Activated gamma-delta T cell treated with Interleukin-2 at 50 U/mL for 16 hours (primary cell): ENCODE measurements at regions not wholly inside any gene's neighbourhood (a gene's known extent, or its start where the extent isn't known, plus 50 kb on each side); places are given as distances from the start of the nearest gene placed in this dataset.
"Not testable (repeated sequence)": the region's sequence is repeated elsewhere in the genome, so short reads cannot be mapped to it uniquely, and the experiment has no call there.

Experiments
- DNase-seq: peaks from one replicate; pipeline ENCODE4 v3.0.0-alpha.2; 2020

DNA sequence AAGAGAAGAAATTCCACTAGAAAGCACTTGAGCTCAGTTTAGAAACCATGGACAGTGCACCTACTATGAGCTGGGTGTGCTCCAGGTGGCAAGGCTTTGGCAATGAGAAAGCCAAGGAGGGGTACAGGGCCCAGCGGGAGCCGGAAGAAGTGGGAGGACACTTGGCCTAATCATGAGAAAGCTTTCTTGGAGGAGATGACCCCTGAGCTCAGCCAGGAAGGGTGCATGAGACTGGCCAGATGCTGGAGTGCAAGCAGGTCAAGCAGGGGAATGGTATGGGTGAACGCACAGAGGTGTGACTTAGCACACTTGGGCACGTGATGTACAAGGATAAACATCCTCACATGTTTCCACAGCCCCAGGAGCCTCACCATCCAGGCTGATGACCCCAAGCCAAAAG lies 97.2 kb upstream of the GLI2 start:
- DNase-seq: no peak

DNA sequence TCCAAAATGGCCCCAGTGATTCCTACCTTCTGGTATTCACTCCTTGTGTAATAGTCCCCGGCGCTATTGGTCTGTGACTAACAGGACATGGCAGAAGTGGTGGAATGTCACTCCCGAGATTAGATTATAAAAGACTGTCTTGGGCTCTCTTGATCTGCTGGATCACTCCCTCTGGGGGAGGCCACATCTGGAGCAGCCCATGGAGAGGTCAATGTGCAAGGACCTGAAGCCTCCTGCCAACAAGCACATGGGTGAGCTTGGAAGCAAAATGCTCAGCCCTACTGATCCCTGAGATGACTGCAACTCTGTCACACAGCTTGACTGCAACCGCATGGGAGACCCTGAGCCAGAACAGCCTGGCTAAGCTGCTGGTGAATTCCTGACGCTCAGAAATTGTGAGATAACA lies 94.3 kb upstream of the GLI2 start:
- no peak for DNase-seq

DNA sequence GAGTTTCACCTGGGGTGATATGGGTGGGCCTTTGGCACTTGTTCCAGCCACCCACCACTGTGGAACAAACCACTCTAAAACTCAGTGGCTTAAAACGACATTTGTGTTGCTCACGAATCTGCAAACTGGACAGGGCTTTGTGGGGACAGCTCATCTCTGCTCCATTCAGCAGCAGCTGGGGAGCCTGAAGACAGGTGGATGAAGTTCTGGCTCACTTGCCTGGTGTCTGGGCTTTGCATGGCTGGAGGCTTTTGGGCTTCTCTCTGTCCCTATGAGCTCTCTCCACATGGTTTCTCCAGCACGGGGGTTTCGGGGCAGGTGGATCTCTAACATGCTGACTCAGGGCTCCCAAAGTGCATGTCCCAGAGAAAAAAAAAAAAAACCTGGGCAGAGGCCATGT lies 93.0 kb upstream of the GLI2 start:
- no peak for DNase-seq

- DNase-seq: no peak
Measured at GRCh38 chr2:120646994-120647393, 88.7 kb upstream of the GLI2 start.

DNA sequence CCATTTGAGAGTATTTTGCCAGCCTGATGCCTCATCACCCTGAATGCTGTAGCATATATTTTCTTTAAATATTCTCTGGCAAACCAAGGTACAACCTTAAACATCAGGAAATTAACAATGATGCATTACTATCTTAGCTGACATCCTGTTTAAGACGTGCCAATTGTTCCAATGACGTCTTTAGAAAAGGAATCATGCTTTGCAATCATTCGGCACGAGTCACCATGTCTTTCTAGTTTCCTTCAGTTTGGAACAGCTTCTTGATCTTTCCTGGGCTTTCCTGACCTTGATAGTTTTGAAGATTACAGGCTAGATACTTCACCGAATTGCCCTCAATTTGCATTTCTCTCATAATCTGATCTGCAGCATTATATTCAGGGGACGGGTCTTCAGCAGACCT lies 88.2 kb upstream of the GLI2 start:
- DNase-seq: no peak

- not testable (repeated sequence) for DNase-seq
Measured at GRCh38 chr2:120649381-120649780, 86.3 kb upstream of the GLI2 start.

DNA sequence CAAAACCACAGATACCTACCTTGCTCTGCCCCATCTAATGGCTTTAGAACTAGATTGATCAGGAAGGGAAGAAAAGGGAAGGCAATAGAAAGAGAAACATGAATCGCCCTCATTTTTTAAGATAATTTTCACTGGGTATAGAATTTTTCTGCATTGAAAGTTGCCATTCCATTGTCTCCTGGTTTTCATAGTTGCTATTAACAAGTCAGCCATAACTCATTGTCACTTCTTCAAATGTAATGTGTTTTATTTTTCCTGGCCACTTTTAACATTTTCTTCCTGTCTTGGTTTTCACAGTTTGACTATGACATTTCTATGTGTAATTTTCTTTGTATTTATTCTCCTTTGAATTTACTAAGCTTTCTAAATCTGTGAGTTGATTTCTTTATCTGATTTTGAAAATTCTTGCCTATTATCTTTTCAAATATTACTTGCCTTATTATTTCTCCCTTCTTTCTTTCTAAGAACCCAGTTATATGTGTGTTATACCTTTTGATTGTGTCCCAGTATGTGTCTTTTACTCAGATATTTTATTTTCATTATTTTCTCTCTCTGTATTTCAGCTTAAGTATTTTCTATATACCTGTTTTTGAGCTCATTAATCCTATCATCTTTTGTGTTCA lies 85.5 kb upstream of the GLI2 start:
- no peak for DNase-seq

GRCh38 chr2:120651818-120652217 lies 83.8 kb upstream of the GLI2 start:
- DNase-seq: no peak

- DNase-seq: no peak
Measured at GRCh38 chr2:120653046-120653445, 82.6 kb upstream of the GLI2 start.

DNA sequence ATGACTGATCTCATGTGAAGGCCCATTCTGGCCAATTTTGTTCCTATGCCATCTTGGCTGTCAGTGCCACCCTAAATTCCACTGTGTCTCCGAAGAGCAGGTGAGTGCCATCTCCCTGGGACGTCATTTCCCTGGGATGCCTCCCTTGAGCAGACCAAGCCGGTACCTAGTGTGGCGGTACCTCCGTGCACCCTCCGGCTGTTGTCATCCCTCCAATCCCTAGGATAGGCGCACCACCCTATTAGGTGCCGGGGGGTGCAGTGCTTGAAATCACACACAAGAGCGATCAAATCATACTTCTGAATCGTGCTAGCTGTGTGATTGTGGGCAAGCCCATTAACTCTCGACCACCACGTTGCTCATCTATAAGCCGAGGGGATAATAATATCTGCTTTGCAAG lies 81.8 kb upstream of the GLI2 start:
- DNase-seq: no peak

DNA sequence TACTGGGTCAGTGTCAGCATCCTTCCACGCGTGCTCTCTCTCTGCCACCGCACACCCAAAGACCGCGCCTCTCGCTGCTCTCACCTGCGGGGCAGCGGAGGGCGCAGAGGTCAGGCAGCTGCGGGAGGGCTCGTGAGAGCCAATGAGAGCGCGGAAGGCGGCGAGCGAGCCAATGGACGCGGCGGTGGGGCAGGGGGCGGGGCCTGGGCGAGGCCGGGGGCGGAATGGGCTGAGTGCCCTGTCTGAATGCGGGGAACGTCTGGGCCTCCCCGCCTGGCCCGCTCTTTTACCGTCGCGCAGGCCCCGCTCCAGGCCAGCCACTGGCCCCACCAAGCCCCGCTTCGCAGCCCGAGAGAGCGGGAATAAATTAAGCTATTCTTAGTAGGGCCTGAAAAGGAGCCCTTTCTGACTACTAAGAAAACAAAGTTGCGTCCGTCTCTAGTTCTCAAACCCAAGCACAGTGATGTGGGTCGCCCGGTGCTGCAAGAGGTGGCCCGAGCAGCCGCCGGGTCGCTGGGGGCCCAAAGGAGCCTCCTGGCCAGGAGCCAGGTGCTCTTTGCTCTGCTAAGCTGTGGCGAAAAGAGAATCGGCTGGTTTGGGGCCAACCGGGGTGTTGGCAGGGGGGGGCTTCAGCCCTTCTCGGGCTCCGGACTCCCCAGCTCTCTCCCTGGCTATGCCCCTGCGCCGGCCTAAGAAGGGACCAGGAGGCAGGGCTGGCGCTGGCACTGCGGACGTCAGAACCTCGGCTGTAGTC lies 81.1 kb upstream of the GLI2 start:
- DNase-seq: no peak

- no peak for DNase-seq
Measured at GRCh38 chr2:120656273-120656950, 79.3 kb upstream of the GLI2 start.

DNA sequence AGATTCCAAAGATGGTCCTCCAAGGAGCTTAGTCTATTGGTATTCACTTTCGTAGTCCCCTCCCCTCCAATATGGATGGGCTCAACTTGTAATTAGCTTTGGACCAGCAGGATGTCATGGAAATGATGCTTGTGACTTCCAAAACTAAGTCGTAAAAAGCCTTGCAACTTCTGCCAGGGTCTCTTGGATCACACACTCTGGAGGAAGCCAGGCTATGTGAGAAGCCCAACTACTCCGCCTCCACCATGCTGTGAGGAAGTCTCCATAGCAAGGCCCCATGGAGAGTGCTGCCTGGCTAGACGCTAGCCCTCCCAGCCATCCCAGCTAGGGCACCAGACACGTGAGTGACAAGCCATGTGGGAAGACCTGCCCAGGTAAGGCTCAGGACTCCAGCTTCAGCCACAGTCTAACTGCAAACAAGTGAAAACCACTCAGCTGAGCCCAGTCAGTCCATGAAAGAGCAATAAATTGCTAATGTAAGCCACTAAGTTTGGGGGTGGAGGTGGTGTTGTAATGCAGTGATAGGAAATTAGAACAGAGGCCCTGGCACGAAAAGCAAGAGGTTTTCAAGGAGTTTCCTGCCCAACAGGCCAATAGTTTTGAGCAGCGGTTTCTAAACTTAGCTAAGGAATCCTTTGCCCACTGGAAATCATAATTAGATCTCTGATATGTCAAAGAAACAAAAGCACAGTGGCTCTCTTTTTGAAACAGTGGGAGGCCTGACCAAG lies 77.5 kb upstream of the GLI2 start:
- no peak for DNase-seq

- DNase-seq: no peak
Measured at GRCh38 chr2:120658770-120659158, 76.9 kb upstream of the GLI2 start.

DNA sequence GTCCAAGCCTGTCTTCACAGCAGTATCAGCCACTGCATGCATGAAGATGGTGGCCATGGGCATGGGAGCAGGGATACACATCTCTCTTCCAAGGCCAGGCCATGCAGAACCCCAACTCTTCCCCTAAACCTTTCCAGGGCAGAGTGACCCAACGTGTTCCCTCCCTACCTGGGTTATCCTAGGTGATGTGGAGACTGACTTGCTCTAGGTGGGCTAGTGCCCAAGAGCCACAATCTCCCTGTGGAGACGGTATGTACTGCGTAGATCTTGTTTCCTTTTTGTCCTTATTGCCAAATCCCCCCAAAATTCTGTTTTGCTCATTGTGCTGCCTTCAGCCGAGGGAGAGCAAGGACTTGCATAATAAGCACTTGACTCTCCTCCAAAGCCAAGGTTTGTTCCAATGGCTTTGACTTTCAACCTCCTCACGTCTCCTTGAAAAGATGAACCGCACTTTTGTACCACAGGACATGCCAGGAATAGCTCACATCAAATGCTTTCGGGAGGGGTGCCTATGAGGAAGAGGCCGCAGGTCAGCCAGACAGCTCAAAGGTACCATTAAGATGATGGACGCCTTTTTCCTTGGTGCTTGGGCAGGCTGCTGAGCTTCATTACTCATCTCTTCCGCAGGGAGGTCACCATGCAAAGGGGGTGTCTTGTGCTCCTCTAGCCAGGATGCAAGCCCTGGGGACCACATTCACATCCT lies 76.2 kb upstream of the GLI2 start:
- DNase-seq: no peak

- DNase-seq: no peak
Measured at GRCh38 chr2:120660056-120660694, 75.5 kb upstream of the GLI2 start.

- DNase-seq: no peak
Measured at GRCh38 chr2:120660771-120661459, 74.8 kb upstream of the GLI2 start.

DNA sequence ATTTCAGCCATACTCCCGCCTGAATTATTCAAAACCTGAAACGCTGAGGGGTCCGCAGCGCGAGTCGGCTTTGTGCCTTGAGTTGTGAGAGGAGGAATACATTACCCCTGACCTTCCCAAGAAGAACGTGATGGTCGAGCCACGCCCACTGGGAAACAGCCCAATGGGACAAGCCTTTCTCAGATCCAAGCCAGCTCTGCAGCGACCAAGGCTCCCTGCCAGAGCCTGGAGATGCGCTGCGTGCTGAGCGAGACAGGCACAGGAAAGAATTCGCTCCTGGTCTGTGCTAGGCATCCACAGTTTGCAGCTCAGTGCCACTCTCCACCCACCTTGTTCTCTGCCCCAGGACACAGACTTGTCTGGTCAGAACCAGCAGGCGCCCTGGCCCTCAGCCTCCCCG lies 74.1 kb upstream of the GLI2 start:
- DNase-seq: no peak

DNA sequence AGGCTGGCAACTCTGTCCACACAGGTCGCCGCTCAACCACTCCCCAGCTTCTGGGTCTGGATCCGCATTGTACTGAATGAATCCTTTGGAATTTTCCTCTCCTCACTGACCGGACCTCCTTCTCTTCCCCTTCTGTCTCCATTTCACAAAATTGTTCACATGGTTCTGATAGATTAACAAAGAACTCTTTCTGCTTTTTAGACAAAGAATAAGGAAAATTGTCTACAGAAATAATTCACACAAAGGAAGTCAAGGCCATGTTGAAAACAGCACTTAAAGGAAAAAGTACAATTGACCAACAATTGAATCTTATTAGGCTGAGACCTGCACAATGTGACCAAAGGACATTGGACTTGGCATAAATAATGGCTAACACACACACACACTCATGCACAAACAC lies 73.6 kb upstream of the GLI2 start:
- no peak for DNase-seq

DNA sequence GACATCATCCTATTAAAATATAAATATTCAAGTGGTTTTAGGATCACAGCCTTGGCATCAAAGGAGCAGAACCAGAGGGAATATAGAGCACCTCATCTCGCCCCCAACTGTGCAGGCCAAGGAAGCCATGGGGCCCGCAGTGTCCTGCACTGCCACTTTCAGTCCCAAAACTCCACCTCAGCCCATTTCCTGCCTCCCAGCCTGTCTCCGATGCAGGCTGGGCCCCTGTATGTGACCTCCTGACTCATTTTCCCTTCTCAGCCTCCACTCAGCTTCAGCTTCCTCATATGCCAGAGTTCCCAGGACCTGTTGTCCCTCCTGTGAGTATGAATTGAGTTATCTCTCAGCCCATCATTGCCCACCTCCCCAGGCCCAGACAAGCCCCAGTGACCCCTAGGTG lies 72.9 kb upstream of the GLI2 start:
- DNase-seq: no peak

GRCh38 chr2:120666433-120666832 lies 69.2 kb upstream of the GLI2 start:
- no peak for DNase-seq

GRCh38 chr2:120667981-120668380 lies 67.7 kb upstream of the GLI2 start:
- no peak for DNase-seq
